Fibroblast of upper back skin (primary cell): ENCODE measurements at regions not wholly inside any gene's neighbourhood (a gene's known extent, or its start where the extent isn't known, plus 50 kb on each side); places are given as distances from the start of the nearest gene placed in this dataset.

Source experiments
- DNase-seq: peaks from one replicate; pipeline ENCODE4 v3.0.0-alpha.2; 2013

- DNase-seq: no peak
These were observed 633.1 kb downstream of the CDH26 start for GRCh38 chr20:60591172-60591799.

- no peak for DNase-seq
These were observed 640.3 kb downstream of the CDH26 start for GRCh38 chr20:60598528-60598927.

- no peak for DNase-seq
These were observed 641.2 kb downstream of the CDH26 start for GRCh38 chr20:60599381-60599780.

GRCh38 chr20:60600036-60600435 is 641.8 kb downstream of the CDH26 start:
- no peak for DNase-seq

- DNase-seq: no peak
These were observed 628.0 kb upstream of the CDH4 start for GRCh38 chr20:60624066-60624465.

- DNase-seq: no peak
These were observed 624.1 kb upstream of the CDH4 start for GRCh38 chr20:60627751-60628565.

GRCh38 chr20:60628749-60629148 is 623.3 kb upstream of the CDH4 start:
- no peak for DNase-seq

GRCh38 chr20:60629206-60629605 is 622.9 kb upstream of the CDH4 start:
- DNase-seq: no peak

- no peak for DNase-seq
These were observed 621.5 kb upstream of the CDH4 start for GRCh38 chr20:60630609-60631008.

GRCh38 chr20:60631585-60632287 is 620.3 kb upstream of the CDH4 start:
- DNase-seq: no peak

- peak; percentile 41 for DNase-seq
These were observed 619.4 kb upstream of the CDH4 start for GRCh38 chr20:60632391-60633262.

GRCh38 chr20:60634491-60635172 is 617.4 kb upstream of the CDH4 start:
- DNase-seq: no peak

GRCh38 chr20:60636417-60636816 is 615.6 kb upstream of the CDH4 start:
- no peak for DNase-seq

GRCh38 chr20:60637801-60638200 is 614.3 kb upstream of the CDH4 start:
- DNase-seq: no peak

GRCh38 chr20:60638430-60639098 is 613.5 kb upstream of the CDH4 start:
- no peak for DNase-seq

- DNase-seq: no peak
These were observed 610.1 kb upstream of the CDH4 start for GRCh38 chr20:60641879-60642447.

GRCh38 chr20:60642541-60642940 is 609.5 kb upstream of the CDH4 start:
- DNase-seq: no peak

- no peak for DNase-seq
These were observed 603.5 kb upstream of the CDH4 start for GRCh38 chr20:60648556-60648955.

- DNase-seq: no peak
These were observed 602.5 kb upstream of the CDH4 start for GRCh38 chr20:60649541-60649940.

- DNase-seq: no peak
These were observed 602.0 kb upstream of the CDH4 start for GRCh38 chr20:60650087-60650486.

- no peak for DNase-seq
These were observed 600.0 kb upstream of the CDH4 start for GRCh38 chr20:60652046-60652445.
